HG02798 (cell line): ENCODE measurements at regions not wholly inside any gene's neighbourhood (a gene's known extent, or its start where the extent isn't known, plus 50 kb on each side); places are given as distances from the start of the nearest gene placed in this dataset.

ENCODE experiments used
- ATAC-seq: cut with Tn5 transposase; IDR thresholded peaks from one replicate; pipeline ENCODE4 v1.9.1; 2021; ENCODE audit warnings: mild to moderate bottlenecking; ENCODE audit not compliant: unreplicated experiment, poor library complexity

GRCh38 chr11:122330279-122330965 lies 214.4 kb upstream of the BLID start:
- ATAC-seq, result no peak

- ATAC-seq, result no peak
Measured at GRCh38 chr11:122327528-122327927, 211.5 kb upstream of the BLID start.

GRCh38 chr11:122323754-122324421 lies 207.9 kb upstream of the BLID start:
- ATAC-seq, result no peak

- ATAC-seq, result no peak
Measured at GRCh38 chr11:122322329-122322728, 206.3 kb upstream of the BLID start.

- no peak for ATAC-seq
Measured at GRCh38 chr11:122320671-122321070, 204.7 kb upstream of the BLID start.

GRCh38 chr11:122319691-122320620 lies 203.9 kb upstream of the BLID start:
- no peak for ATAC-seq

GRCh38 chr11:122319085-122319484 lies 203.1 kb upstream of the BLID start:
- no peak for ATAC-seq

- ATAC-seq, result no peak
Measured at GRCh38 chr11:122317305-122317704, 201.3 kb upstream of the BLID start.

GRCh38 chr11:122313581-122313980 lies 197.6 kb upstream of the BLID start:
- ATAC-seq, result no peak

GRCh38 chr11:122311216-122311755 lies 195.3 kb upstream of the BLID start:
- ATAC-seq, result no peak

- ATAC-seq, result no peak
Measured at GRCh38 chr11:122310766-122311165, 194.8 kb upstream of the BLID start.

- no peak for ATAC-seq
Measured at GRCh38 chr11:122309262-122309925, 193.4 kb upstream of the BLID start.

- no peak for ATAC-seq
Measured at GRCh38 chr11:122308226-122308625, 192.2 kb upstream of the BLID start.

- ATAC-seq, result no peak
Measured at GRCh38 chr11:122307476-122308035, 191.5 kb upstream of the BLID start.

- no peak for ATAC-seq
Measured at GRCh38 chr11:122306831-122307391, 190.9 kb upstream of the BLID start.

- ATAC-seq, result no peak
Measured at GRCh38 chr11:122305426-122306320, 189.7 kb upstream of the BLID start.

- ATAC-seq, result no peak
Measured at GRCh38 chr11:122304973-122305372, 189.0 kb upstream of the BLID start.

GRCh38 chr11:122304306-122304705 lies 188.3 kb upstream of the BLID start:
- no peak for ATAC-seq

GRCh38 chr11:122294041-122294440 lies 178.0 kb upstream of the BLID start:
- ATAC-seq, result no peak
